ENCODE measurements at regions not wholly inside any gene's neighbourhood (a gene's known extent, or its start where the extent isn't known, plus 50 kb on each side); places are given as distances from the start of the nearest gene placed in this dataset.

GRCh38 chr10:43012578-43012977, 64.3 kb upstream of the RET start:
- no peak for DNase-seq
- TF ChIP-seq POLR2A (IDR thresholded peaks at IDR 0.05) (no peak), CTCF (IDR thresholded peaks at IDR 0.05) (no peak)
- intact Hi-C loops (cut with DNase I): no loop called here
- no peaks in the 10 kb centered on the region for H3K4me1 ChIP-seq (replicated peaks in 1 of 2)
- no peak overlapping the region for H3K4me3 ChIP-seq
- H3K27me3 ChIP-seq: no peaks in the 10 kb centered on the region
- 65 to 84% (median 77%) methylated on average over 2 of the region's 2 CpGs for WGBS, 4 donors
- H3K27ac ChIP-seq: no peak overlapping the region
- H3K36me3 ChIP-seq (replicated peaks in 1 of 2): no peaks in the 10 kb centered on the region
- no peaks in the 10 kb centered on the region for H3K9me3 ChIP-seq (replicated peaks in 1 of 3)

GRCh38 chr10:43013065-43013464, 63.8 kb upstream of the RET start:
- intact Hi-C loops (cut with DNase I): no loop called here
- Histone ChIP-seq H3K4me1 (replicated peaks in 1 of 2) (no peaks in the 10 kb centered on the region), H3K9me3 (replicated peaks in 1 of 3) (no peaks in the 10 kb centered on the region), H3K27me3 (no peaks in the 10 kb centered on the region), H3K4me3 (no peak overlapping the region), H3K36me3 (replicated peaks in 1 of 2) (no peaks in the 10 kb centered on the region), H3K27ac (no peak overlapping the region)
- no peak for DNase-seq
- 76 to 86% (median 82%) methylated on average over 1 of the region's 1 CpG for WGBS, 4 donors
- TF ChIP-seq CTCF (IDR thresholded peaks at IDR 0.05): no peak

DNA sequence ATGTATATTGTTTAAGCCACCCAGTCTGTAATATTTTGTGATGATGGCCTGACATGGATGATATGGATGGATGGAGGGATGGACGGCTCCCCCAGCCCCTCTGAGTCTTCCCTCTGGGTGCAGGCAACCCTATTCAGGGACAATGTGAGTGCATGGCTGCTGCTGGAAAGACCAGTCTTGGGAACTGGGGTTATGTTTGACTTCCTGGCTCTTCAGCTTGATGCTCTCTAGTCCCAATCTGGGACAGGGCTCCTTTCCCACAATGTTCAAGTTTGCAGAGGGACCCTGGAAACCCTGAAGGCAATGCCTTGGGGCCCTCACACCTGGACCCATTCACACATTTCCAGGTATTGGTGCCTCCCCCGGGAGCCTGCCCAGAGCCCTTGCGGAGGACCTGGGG, 52.3 kb upstream of the RET start:
- no peak for DNase-seq
- TF ChIP-seq CTCF (IDR thresholded peaks at IDR 0.05) (no peak), POLR2A (IDR thresholded peaks at IDR 0.05) (no peak)
- WGBS, 4 donors: 75 to 94% (median 82%) methylated on average over 1 to 3 of the region's 3 CpGs
- H3K4me3 ChIP-seq: no peak overlapping the region
- H3K9me3 ChIP-seq (replicated peaks in 1 of 3): no peaks in the 10 kb centered on the region
- no peaks in the 10 kb centered on the region for H3K4me1 ChIP-seq (replicated peaks in 1 of 2)
- H3K27me3 ChIP-seq: no peaks in the 10 kb centered on the region
- intact Hi-C loops (cut with DNase I): no loop called here
- no peaks in the 10 kb centered on the region for H3K36me3 ChIP-seq (replicated peaks in 1 of 2)
- no peak overlapping the region for H3K27ac ChIP-seq

DNA sequence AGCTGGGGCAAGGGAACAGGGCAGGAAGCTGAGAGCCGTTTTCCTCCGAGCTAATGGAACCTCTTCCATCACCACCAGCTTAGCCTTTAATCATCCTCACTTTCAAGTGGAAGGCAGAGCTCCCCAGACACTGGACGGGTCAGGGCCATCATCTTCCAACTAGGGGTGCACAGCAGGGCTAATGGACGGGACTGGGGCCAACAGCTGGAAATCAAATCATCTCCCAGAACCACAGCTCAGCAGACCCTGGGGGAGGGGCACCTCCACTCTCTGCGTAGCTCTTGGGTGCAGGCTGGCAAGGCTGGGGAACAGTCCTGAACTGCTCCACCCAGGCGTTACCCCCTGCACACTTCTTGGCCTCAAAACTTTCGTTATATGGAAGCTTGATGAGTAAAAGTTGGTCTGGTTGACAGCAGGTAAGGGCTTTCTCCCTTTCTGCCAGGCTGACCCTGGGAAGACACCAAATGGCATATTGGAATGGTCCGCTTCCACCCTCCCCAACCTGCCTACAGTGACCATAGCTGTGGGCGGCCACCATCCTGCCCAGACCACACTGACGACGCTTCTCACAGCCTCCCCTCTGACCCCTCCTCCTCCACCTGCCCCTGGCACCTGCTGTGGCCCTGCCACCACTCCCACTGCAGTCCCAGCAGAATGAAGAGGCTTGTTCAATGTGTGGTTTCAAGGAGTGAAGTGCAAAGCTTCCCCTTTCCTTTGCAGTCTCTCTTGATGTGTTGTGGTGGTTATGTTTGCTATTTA, 51.7 kb upstream of the RET start:
- Histone ChIP-seq H3K27me3 (no peaks in the 10 kb centered on the region), H3K36me3 (replicated peaks in 1 of 2) (no peaks in the 10 kb centered on the region), H3K4me3 (no peak overlapping the region), H3K4me1 (replicated peaks in 1 of 2) (no peaks in the 10 kb centered on the region), H3K27ac (no peak overlapping the region), H3K9me3 (replicated peaks in 1 of 3) (no peaks in the 10 kb centered on the region)
- TF ChIP-seq POLR2A (IDR thresholded peaks at IDR 0.05) (no peak), CTCF (IDR thresholded peaks at IDR 0.05) (no peak)
- WGBS, 4 donors: 61 to 70% (median 68%) methylated on average over 5 to 11 of the region's 11 CpGs
- intact Hi-C loops (cut with DNase I): no loop called here
- DNase-seq: no peak

All from adrenal gland (tissue), 9 donors.